ENCODE measurements at regions not wholly inside any gene's neighbourhood (a gene's known extent, or its start where the extent isn't known, plus 50 kb on each side); places are given as distances from the start of the nearest gene placed in this dataset.

DNA sequence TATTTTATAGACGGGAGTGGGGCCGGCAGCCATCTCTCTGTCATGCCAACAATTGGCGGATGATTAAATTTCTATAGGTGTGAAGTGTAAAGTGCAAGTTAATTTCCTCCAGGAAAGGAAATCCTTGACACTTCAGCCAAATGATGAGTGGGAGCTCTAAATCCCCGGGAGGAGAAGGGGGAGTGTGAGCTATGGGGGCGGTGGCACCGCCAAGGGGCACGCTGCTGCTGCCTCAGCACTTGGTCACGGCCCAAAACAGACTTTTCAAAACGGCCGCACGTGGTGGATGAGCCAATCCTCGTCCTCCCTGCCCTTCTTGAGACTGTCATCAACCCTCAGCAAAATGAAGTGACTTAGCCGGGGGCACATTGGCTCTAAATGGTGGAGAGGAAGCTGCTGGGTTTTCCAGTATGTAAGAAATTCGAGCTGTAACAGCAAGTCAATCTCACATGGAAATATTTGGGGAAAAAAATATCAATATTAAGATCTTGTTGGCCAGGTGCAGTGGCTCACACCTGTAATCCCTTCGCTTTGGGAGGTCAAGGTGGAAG, 200.8 kb downstream of the TFCP2L1 start:
- H3K9ac ChIP-seq (ENCODE audit: insufficient read depth, low read depth, low read length) = no peak overlapping the region
- H3K27me3 ChIP-seq (ENCODE audit: control insufficient read depth in 1 of 2, insufficient read depth in 2 of 2, low read length in 2 of 2) = peaks cover 10 to 47% of the 10 kb centered on the region in 2 experiments; a peak in 4 of 5 replicates
- no peaks in the 10 kb centered on the region for H3K36me3 ChIP-seq (replicated peaks in 1 of 2; ENCODE audit: control insufficient read depth in 1 of 2, insufficient read depth in 2 of 2, low read length in 2 of 2)
- H3K27ac ChIP-seq (ENCODE audit: extremely low read length, insufficient read depth, low read length) = no peak overlapping the region
- H3K4me3 ChIP-seq (replicated peaks in 1 of 3; ENCODE audit: insufficient read depth in 1 of 3, low read depth in 2 of 3, low read length in 3 of 3) = no peak overlapping the region
- intact Hi-C loops (cut with micrococcal nuclease; ENCODE audit: unreplicated experiment) = no loop called here
- H3K4me1 ChIP-seq (ENCODE audit: insufficient read depth, low read length) = no peaks in the 10 kb centered on the region
- no peak for ATAC-seq
- 17% methylated on average over 15 of the region's 15 CpGs for WGBS (ENCODE audit: low lambda C conversion rate)
- peaks cover 5% of the 10 kb centered on the region; the same call in 1 of the 2 replicates for H4K20me1 ChIP-seq (ENCODE audit: insufficient read depth, low read length)
- POLR2A ChIA-PET = no interaction called here
- BruUV-seq (replicated peaks) = no TSS peak
- H3K9me3 ChIP-seq (ENCODE audit: low read length) = no peaks in the 10 kb centered on the region
- CTCF ChIA-PET (ENCODE audit: low intra/inter-chr PET ratio, low total read pairs) = interaction anchor here (0.8 to 2.3 kb wide), 4 partner anchors 15 to 398 kb away, joined by 3 to 7 read pairs (median 3); no protein-coding TSS in a partner anchor
- no peak for FAIRE-seq
- TF ChIP-seq IKZF4 (CRISPR knock-in tag; IDR thresholded peaks at IDR 0.05; ENCODE audit: borderline replicate concordance, low read depth, not compliant biosample characterization) (no peak), CC2D1A (CRISPR knock-in tag; IDR thresholded peaks at IDR 0.05) (no peak), ZNF460 (CRISPR knock-in tag; IDR thresholded peaks at IDR 0.05; ENCODE audit: borderline replicate concordance) (no peak), SNAPC2 (CRISPR knock-in tag; IDR thresholded peaks at IDR 0.05) (no peak), KDM5A (IDR thresholded peaks at IDR 0.05; ENCODE audit: borderline replicate concordance, low read length) (no peak), RARA (CRISPR knock-in tag; IDR thresholded peaks at IDR 0.05) (no peak), FOXP1 (IDR thresholded peaks at IDR 0.05) (no peak), FOXP1 (CRISPR knock-in tag; IDR thresholded peaks at IDR 0.05) (no peak)
- TF ChIP-seq, protein P1, sequence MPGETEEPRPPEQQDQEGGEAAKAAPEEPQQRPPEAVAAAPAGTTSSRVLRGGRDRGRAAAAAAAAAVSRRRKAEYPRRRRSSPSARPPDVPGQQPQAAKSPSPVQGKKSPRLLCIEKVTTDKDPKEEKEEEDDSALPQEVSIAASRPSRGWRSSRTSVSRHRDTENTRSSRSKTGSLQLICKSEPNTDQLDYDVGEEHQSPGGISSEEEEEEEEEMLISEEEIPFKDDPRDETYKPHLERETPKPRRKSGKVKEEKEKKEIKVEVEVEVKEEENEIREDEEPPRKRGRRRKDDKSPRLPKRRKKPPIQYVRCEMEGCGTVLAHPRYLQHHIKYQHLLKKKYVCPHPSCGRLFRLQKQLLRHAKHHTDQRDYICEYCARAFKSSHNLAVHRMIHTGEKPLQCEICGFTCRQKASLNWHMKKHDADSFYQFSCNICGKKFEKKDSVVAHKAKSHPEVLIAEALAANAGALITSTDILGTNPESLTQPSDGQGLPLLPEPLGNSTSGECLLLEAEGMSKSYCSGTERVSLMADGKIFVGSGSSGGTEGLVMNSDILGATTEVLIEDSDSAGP (CRISPR knock-in tag; IDR thresholded peaks at IDR 0.05; ENCODE audit: borderline replicate concordance) = no peak
- TF ChIP-seq, protein P2, sequence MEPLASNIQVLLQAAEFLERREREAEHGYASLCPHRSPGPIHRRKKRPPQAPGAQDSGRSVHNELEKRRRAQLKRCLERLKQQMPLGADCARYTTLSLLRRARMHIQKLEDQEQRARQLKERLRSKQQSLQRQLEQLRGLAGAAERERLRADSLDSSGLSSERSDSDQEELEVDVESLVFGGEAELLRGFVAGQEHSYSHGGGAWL (CRISPR knock-in tag; IDR thresholded peaks at IDR 0.05) = no peak
- in situ Hi-C loops (cut with HindIII; ENCODE audit: extremely low pct_ligation_motif_present, low pct_unique_long_range_greater_than_20kb) = no loop called here
- no peak for DNase-seq (ENCODE audit: low spot score)
- no peak overlapping the region for H3K4me2 ChIP-seq (ENCODE audit: low read depth, low read length)
- no peaks in the 10 kb centered on the region for H3K79me2 ChIP-seq (ENCODE audit: insufficient read depth, low read length)
- no peak overlapping the region for H2AFZ ChIP-seq (ENCODE audit: low read length)

Data from HepG2 (cell line).